Bronchial epithelial cell (primary cell): ENCODE measurements at regions not wholly inside any gene's neighbourhood (a gene's known extent, or its start where the extent isn't known, plus 50 kb on each side); places are given as distances from the start of the nearest gene placed in this dataset.
"Not testable (repeated sequence)": the region's sequence is repeated elsewhere in the genome, so short reads cannot be mapped to it uniquely, and the experiment has no call there.

Experiments
- DNase-seq: peaks from one replicate; pipeline ENCODE4 v3.0.0-alpha.2; 2010; ENCODE audit warnings: low read depth
- FAIRE-seq: peaks from 2 replicates; lab custom pipeline; 2011; peaks lifted over from hg19 to GRCh38; lab: Jason Lieb, UNC
- H3K27me3 ChIP-seq: 2 replicates; pipeline ENCODE4 v1.5.1; 2011; ENCODE audit warnings: low read length; ENCODE audit not compliant: control insufficient read depth, insufficient read depth
- H3K36me3 ChIP-seq: 2 replicates; pipeline ENCODE4 v1.5.1; 2011; ENCODE audit warnings: low read length; ENCODE audit not compliant: control insufficient read depth, insufficient read depth
- H3K4me3 ChIP-seq: 2 replicates; pipeline ENCODE4 v1.5.1; 2011; ENCODE audit warnings: mild to moderate bottlenecking, low read depth, low read length, control low read depth
- TF ChIP-seq, protein P1 (sequence below): IDR thresholded peaks from 2 replicates; pipeline ENCODE4 v1.5.1; 2011; ENCODE audit warnings: mild to moderate bottlenecking, moderate library complexity, low read length, control low read depth, inconsistent platforms; ENCODE audit not compliant: insufficient read depth, severe bottlenecking

DNA sequence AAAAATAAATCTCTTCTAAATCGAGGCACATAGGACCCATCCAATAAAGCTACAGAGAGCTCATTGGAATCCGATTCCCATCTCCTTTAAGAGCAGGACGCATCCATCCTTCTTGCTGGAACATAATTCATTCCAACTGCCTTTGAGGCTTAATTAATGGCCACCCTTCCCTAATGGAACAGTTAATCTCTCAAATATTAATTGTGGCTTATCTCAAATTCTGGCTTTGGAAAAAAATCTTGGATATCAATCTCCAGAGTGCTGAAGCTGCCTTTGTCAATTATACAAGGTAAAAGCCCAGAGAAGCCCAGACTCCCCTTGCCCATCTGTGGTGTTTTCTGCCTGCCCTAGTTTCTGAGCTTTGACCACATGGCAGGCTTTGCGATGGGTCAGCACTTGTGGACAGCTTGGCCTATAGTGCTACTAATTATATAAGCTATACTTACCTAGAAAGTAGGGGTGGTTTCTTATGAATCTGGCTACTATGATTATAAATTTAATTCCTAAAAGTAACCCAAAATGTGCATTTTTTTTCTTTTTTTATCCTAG is 246.3 kb downstream of the NUAK1 start:
- no peak overlapping the region for H3K4me3 ChIP-seq
- no peaks in the 10 kb centered on the region for H3K36me3 ChIP-seq
- H3K27me3 ChIP-seq, result no peaks in the 10 kb centered on the region
- TF ChIP-seq, protein P1, sequence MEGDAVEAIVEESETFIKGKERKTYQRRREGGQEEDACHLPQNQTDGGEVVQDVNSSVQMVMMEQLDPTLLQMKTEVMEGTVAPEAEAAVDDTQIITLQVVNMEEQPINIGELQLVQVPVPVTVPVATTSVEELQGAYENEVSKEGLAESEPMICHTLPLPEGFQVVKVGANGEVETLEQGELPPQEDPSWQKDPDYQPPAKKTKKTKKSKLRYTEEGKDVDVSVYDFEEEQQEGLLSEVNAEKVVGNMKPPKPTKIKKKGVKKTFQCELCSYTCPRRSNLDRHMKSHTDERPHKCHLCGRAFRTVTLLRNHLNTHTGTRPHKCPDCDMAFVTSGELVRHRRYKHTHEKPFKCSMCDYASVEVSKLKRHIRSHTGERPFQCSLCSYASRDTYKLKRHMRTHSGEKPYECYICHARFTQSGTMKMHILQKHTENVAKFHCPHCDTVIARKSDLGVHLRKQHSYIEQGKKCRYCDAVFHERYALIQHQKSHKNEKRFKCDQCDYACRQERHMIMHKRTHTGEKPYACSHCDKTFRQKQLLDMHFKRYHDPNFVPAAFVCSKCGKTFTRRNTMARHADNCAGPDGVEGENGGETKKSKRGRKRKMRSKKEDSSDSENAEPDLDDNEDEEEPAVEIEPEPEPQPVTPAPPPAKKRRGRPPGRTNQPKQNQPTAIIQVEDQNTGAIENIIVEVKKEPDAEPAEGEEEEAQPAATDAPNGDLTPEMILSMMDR, result no peak
- FAIRE-seq (no peak), DNase-seq (no peak)

DNA sequence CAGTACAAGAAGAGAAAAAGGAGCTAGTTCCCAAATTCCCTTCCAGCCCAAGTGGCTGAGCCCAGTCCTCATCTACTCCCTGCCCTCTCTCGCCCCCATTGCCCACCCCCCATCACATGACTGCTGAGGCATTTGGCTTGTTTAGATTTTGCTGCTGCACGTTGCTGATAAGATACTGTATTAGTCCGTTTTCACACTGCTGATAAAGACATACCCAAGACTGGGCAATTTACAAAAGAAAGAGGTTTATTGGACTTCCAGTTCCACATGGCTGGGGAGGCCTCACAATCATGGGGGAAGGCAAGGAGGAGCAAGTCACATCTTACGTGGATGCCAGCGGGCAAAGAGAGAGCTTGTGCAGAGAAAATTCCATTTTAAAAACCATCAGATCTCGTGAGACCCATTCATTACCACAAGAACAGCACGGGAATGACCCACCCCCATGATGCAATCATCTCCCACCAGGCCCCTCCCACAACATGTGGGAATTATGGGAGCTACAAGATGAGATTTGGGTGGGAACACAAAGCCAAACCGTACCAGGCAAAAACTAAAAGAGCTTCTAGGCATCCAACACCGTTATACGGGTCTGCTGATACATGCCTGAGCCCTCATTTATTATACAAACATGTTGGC is 243.4 kb downstream of the NUAK1 start:
- not testable (repeated sequence) for H3K36me3 ChIP-seq, FAIRE-seq, H3K4me3 ChIP-seq, H3K27me3 ChIP-seq, DNase-seq

DNA sequence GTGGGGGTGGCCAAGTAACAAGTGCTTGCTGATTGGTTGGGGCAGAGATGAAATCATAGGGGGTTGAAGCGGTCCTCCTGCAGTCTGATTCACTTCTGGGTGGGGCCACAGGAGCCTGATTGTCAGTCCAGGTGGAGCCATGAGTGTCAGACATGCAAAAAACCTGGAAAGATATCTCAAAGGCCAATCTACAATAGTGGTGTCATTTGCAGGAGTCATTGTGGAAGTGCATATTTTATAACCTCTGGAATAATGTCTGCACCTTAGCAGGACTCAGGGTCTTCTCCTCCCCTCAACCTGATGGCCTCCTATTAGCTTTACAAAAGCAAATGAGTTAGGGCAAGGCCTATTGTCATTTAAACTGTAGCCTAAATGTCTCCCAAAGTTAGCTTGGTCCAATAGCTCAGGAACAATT is 241.4 kb downstream of the NUAK1 start:
- FAIRE-seq (peak; percentile 7), DNase-seq (peak; percentile 44)
- no peaks in the 10 kb centered on the region for H3K36me3 ChIP-seq
- no peaks in the 10 kb centered on the region for H3K27me3 ChIP-seq
- no peak overlapping the region for H3K4me3 ChIP-seq
- TF ChIP-seq, protein P1, result no peak

DNA sequence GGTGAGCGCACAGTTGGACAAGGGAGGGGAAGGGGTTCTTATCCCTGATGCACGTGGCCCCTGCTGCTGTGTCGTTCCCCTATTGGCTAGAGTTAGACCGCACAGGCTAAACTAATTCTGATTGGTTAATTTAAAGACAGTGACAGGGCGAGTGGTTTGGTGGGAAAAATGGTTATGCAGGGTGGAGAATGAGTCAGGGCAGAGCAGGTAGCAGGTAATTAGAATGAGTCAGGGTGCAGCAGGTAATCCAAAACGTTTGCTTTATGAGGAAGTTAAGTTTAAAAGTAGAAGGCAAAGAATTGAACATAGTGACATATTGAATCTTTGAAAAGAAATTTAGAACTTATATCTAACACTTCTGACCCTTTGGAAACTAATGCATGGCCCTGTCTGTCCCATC is 240.5 kb downstream of the NUAK1 start:
- not testable (repeated sequence) for H3K4me3 ChIP-seq, FAIRE-seq, H3K36me3 ChIP-seq, H3K27me3 ChIP-seq
- peak; percentile 67 for DNase-seq

DNA sequence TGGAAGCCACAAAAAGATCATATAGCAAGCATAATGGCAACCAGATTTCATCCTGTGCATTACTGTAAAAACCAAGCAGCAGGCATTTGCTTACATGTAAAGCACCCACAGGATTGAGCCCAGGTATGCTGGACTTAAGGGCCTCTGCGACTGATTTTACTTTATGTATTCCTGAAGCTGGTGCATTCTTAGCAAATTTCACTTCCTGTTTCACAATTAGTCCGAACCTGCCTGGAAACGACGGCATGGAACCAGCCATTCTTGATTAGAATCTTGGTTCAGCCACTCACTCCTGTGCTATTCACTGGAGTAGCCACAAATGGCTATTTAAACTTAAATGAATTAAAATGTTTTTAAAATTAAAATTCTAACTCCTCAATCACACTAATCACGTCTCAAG is 239.2 kb downstream of the NUAK1 start:
- DNase-seq, result peak; percentile 13
- no peak for FAIRE-seq

DNA sequence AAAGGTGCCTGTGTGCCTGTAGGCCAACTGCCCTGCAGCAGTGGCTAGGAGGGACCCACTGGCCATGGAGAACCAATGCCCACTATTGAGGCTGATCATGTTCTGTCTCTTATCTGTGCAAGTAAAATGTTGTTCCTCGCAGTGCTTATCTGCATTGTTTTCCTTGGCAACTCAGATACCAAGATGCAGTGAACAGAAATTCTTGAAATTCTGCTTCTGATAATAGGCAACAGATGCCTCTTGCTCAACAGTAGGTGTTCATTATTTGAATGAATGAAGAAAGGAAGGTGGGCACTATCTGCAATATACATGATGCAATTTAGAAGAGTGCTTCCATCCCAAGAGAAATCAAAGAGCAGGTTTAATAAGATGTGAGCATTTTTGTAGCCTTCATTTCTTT is 232.2 kb downstream of the NUAK1 start:
- TF ChIP-seq, protein P1, result no peak
- no peak overlapping the region for H3K4me3 ChIP-seq

More for the DNA sequence above, 239.2 kb downstream of the NUAK1 start:
- Histone ChIP-seq H3K27me3 (no peaks in the 10 kb centered on the region), H3K4me3 (no peak overlapping the region), H3K36me3 (no peaks in the 10 kb centered on the region)
- TF ChIP-seq, protein P1, result no peak

DNA sequence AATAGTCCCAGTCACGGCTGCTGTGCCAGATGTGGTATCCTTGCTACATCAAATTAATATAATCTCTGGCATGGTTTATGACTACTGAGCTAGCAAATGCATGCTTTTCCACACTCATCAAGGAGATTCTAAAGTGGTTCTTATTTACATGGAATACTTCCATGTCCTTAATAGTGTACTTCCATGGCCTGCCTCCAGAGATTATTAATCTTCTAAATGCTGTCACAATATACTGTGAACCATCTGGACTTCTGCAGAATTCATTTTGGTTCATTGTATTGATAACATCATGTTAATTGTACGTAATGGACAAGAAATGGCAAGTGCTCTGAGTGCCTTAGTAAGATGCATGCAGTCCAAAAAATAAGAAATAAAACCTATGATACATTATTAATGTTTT is 230.8 kb downstream of the NUAK1 start:
- H3K4me3 ChIP-seq, result no peak overlapping the region
- FAIRE-seq (no peak), DNase-seq (no peak)
- TF ChIP-seq, protein P1, result no peak
- no peaks in the 10 kb centered on the region for H3K36me3 ChIP-seq
- no peaks in the 10 kb centered on the region for H3K27me3 ChIP-seq

More for the DNA sequence above, 232.2 kb downstream of the NUAK1 start:
- H3K36me3 ChIP-seq, result no peaks in the 10 kb centered on the region
- no peak for FAIRE-seq
- no peak for DNase-seq
- no peaks in the 10 kb centered on the region for H3K27me3 ChIP-seq
